Osteoblast (primary cell): ENCODE measurements at regions not wholly inside any gene's neighbourhood (a gene's known extent, or its start where the extent isn't known, plus 50 kb on each side); places are given as distances from the start of the nearest gene placed in this dataset.

Experiments
- DNase-seq: peaks from one replicate; pipeline ENCODE4 v3.0.0; 2011; ENCODE audit warnings: low spot score, mixed read lengths; ENCODE audit not compliant: insufficient read length; ENCODE audit errors: missing footprints
- H2AFZ ChIP-seq: 2 replicates; pipeline ENCODE4 v1.6.0; 2011; ENCODE audit warnings: mild to moderate bottlenecking, low read length
- H3K27ac ChIP-seq: 2 replicates; pipeline ENCODE4 v1.5.1; 2011; ENCODE audit warnings: mild to moderate bottlenecking, low read depth, low read length, moderate library complexity
- H3K27me3 ChIP-seq: 2 replicates; pipeline ENCODE4 v1.6.0; 2012; ENCODE audit warnings: mild to moderate bottlenecking, control low read depth, inconsistent platforms, low read length, moderate library complexity; ENCODE audit not compliant: insufficient read depth
- H3K36me3 ChIP-seq: 2 replicates; pipeline ENCODE4 v1.5.1; 2011; ENCODE audit warnings: mild to moderate bottlenecking, low read length, control low read depth, moderate library complexity; ENCODE audit not compliant: insufficient read depth
- H3K4me1 ChIP-seq: 2 replicates; pipeline ENCODE4 v1.5.1; 2011; ENCODE audit warnings: mild to moderate bottlenecking, low read length, control low read depth, moderate library complexity; ENCODE audit not compliant: insufficient read depth
- H3K4me2 ChIP-seq: 2 replicates; pipeline ENCODE4 v1.6.0; 2011; ENCODE audit warnings: mild to moderate bottlenecking, low read length; ENCODE audit not compliant: insufficient read depth
- H3K4me3 ChIP-seq: fragments of 200-600 bp; sonication (generic); 3 replicates; pipeline ENCODE4 v1.5.1; 2012; ENCODE audit warnings: mild to moderate bottlenecking, low read length, inconsistent platforms; ENCODE audit not compliant: insufficient read depth
- H3K79me2 ChIP-seq: 2 replicates; pipeline ENCODE4 v1.6.0; 2012; ENCODE audit warnings: mild to moderate bottlenecking, low read length, control low read depth, inconsistent platforms; ENCODE audit not compliant: insufficient read depth
- H3K9me3 ChIP-seq: 2 replicates; pipeline ENCODE4 v1.5.1; 2011; ENCODE audit warnings: low read depth, low read length, control low read depth
- H4K20me1 ChIP-seq: 2 replicates; pipeline ENCODE4 v1.6.0; 2012; ENCODE audit warnings: mild to moderate bottlenecking, low read length, control low read depth; ENCODE audit not compliant: insufficient read depth
- CTCF ChIP-seq: IDR thresholded peaks from 2 replicates; pipeline ENCODE4 v1.5.1; 2011; ENCODE audit warnings: mild to moderate bottlenecking, low read depth, low read length, moderate library complexity; ENCODE audit errors: extremely low read depth

GRCh38 chr7:425794-426188 is 93.9 kb downstream of the PDGFA start:
- TF ChIP-seq CTCF = no peak
- Histone ChIP-seq H2AFZ (no peak overlapping the region), H3K4me2 (no peak overlapping the region), H4K20me1 (no peaks in the 10 kb centered on the region), H3K27me3 (peaks cover 15% of the 10 kb centered on the region), H3K4me1 (no peaks in the 10 kb centered on the region), H3K4me3 (no peak overlapping the region), H3K27ac (no peak overlapping the region), H3K79me2 (no peaks in the 10 kb centered on the region), H3K36me3 (no peaks in the 10 kb centered on the region), H3K9me3 (no peaks in the 10 kb centered on the region)
- no peak for DNase-seq

- Histone ChIP-seq H3K79me2 (no peaks in the 10 kb centered on the region), H3K4me1 (no peaks in the 10 kb centered on the region), H3K4me2 (no peak overlapping the region), H3K4me3 (no peak overlapping the region), H3K9me3 (no peaks in the 10 kb centered on the region), H3K27ac (no peak overlapping the region), H2AFZ (no peak overlapping the region), H3K36me3 (no peaks in the 10 kb centered on the region), H3K27me3 (peaks cover 15% of the 10 kb centered on the region), H4K20me1 (no peaks in the 10 kb centered on the region)
- no peak for TF ChIP-seq CTCF
- DNase-seq = no peak
Measured at GRCh38 chr7:426510-426909, 93.1 kb downstream of the PDGFA start.

- H3K27ac ChIP-seq = no peak overlapping the region
- no peaks in the 10 kb centered on the region for H3K9me3 ChIP-seq
- H4K20me1 ChIP-seq = no peaks in the 10 kb centered on the region
- DNase-seq = no peak
- H2AFZ ChIP-seq = no peak overlapping the region
- no peak for TF ChIP-seq CTCF
- H3K79me2 ChIP-seq = no peaks in the 10 kb centered on the region
- peaks cover 15% of the 10 kb centered on the region for H3K27me3 ChIP-seq
- H3K4me1 ChIP-seq = no peaks in the 10 kb centered on the region
- no peaks in the 10 kb centered on the region for H3K36me3 ChIP-seq
- no peak overlapping the region for H3K4me3 ChIP-seq
- H3K4me2 ChIP-seq = no peak overlapping the region
Measured at GRCh38 chr7:427506-428103, 92.0 kb downstream of the PDGFA start.

DNA sequence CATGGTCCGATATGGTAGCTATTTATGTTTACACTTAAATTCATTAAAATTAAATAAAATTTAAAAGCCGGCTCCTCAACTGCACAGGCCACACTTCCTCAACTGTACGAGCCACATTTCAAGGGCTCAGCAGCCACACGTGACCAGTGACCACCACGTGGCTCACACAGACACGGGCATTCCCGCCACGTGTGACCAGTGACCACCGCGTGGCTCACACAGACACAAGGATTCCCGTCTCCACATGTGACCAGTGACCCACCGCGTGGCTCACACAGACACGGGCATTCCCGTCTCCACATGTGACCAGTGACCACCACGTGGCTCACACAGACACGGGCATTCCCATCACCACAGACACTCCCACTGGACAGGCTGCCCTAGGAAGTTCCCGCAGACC is 91.3 kb downstream of the PDGFA start:
- DNase-seq = no peak
- no peaks in the 10 kb centered on the region for H4K20me1 ChIP-seq
- H3K79me2 ChIP-seq = no peaks in the 10 kb centered on the region
- H3K4me2 ChIP-seq = no peak overlapping the region
- H2AFZ ChIP-seq = no peak overlapping the region
- no peaks in the 10 kb centered on the region for H3K36me3 ChIP-seq
- no peak overlapping the region for H3K4me3 ChIP-seq
- peaks cover 15% of the 10 kb centered on the region for H3K27me3 ChIP-seq
- no peaks in the 10 kb centered on the region for H3K4me1 ChIP-seq
- no peaks in the 10 kb centered on the region for H3K9me3 ChIP-seq
- no peak overlapping the region for H3K27ac ChIP-seq
- TF ChIP-seq CTCF = no peak
